DND-41 (cell line): ENCODE measurements at regions not wholly inside any gene's neighbourhood (a gene's known extent, or its start where the extent isn't known, plus 50 kb on each side); places are given as distances from the start of the nearest gene placed in this dataset.

Source experiments
- CTCF ChIP-seq: IDR thresholded peaks from 2 replicates; pipeline ENCODE4 v1.5.1; 2012; ENCODE audit warnings: borderline replicate concordance, low read length, moderate library complexity, mild to moderate bottlenecking; ENCODE audit not compliant: poor library complexity, severe bottlenecking; ENCODE audit errors: extremely low read depth
- EZH2 ChIP-seq: IDR thresholded peaks from 3 replicates; pipeline ENCODE4 v1.6.1; 2012; ENCODE audit warnings: borderline replicate concordance, low read depth, mild to moderate bottlenecking, moderate library complexity, low read length, inconsistent platforms; ENCODE audit not compliant: severe bottlenecking

GRCh38 chr20:56927127-56927526 lies 298.0 kb downstream of the TFAP2C start:
- TF ChIP-seq CTCF (no peak), EZH2 (no peak)
